A549 (cell line): ENCODE measurements at regions not wholly inside any gene's neighbourhood (a gene's known extent, or its start where the extent isn't known, plus 50 kb on each side); places are given as distances from the start of the nearest gene placed in this dataset.

Source experiments
- ATAC-seq, 2 experiments: fragments of 200-7000 bp in 1 of 2; fragments of >200 bp in 1 of 2; cut with Nextera tagmentation in 1 of 2; cut with Tn5 transposase in 1 of 2; 3 replicates each; pipeline versions ENCODE4 v1.8.0 to v1.9.1; 2018 to 2020; ENCODE audit warnings: mild to moderate bottlenecking in 1 of 2, moderate library complexity in 1 of 2
- CTCF ChIA-PET: fragments of 300-600 bp; sonication (Branson Sonifier 250); formaldehyde crosslinking; extraction: SDS; loops from one replicate; lab custom pipeline; 2021; ENCODE audit warnings: antibody characterized with exemption, inconsistent platforms; lab: Yijun Ruan, JAX
- POLR2A ChIA-PET: fragments of 350-600 bp; formaldehyde crosslinking; extraction: SDS; loops from one replicate; lab custom pipeline; 2021; ENCODE audit warnings: antibody characterized with exemption, inconsistent platforms; lab: Yijun Ruan, JAX
- DNase-seq, 2 experiments: peaks; one replicate each; pipeline versions ENCODE4 v3.0.0 to v3.0.0-alpha.2; 2011 to 2016; ENCODE audit warnings: low read depth in 1 of 2, low spot score in 1 of 2
- FAIRE-seq: peaks from 2 replicates; lab custom pipeline; 2011; peaks lifted over from hg19 to GRCh38; lab: Jason Lieb, UNC
- H3K27ac ChIP-seq, 2 experiments: fragments of >200 bp; sonication (Bioruptor Twin); formaldehyde crosslinking; 3 replicates each; pipeline ENCODE4 v1.5.1; 2016 to 2017
- H3K4me1 ChIP-seq: fragments of >200 bp; sonication (Bioruptor Twin); formaldehyde crosslinking; 3 replicates; pipeline ENCODE4 v1.6.1; 2016
- H3K4me2 ChIP-seq: fragments of >200 bp; sonication (Bioruptor Twin); formaldehyde crosslinking; 3 replicates; pipeline ENCODE4 v1.6.1; 2016
- H3K4me3 ChIP-seq: fragments of >200 bp; sonication (Bioruptor Twin); formaldehyde crosslinking; 3 replicates; pipeline ENCODE4 v1.5.1; 2016
- H3K9me3 ChIP-seq: fragments of >200 bp; sonication (Bioruptor Twin); formaldehyde crosslinking; 3 replicates; pipeline ENCODE4 v1.6.1; 2016
- BHLHE40 ChIP-seq: IDR thresholded peaks from 2 replicates; pipeline ENCODE4 v1.6.1; 2012; ENCODE audit warnings: low read depth, low read length, inconsistent platforms
- CHD2 ChIP-seq: fragments of 150-350 bp; IDR thresholded peaks from 2 replicates; pipeline ENCODE4 v1.6.1; 2014; ENCODE audit warnings: low read length; ENCODE audit not compliant: partially characterized antibody
- CHD4 ChIP-seq: fragments of 200-600 bp; sonication (generic); IDR thresholded peaks from 2 replicates; pipeline ENCODE4 v1.6.1; 2016; ENCODE audit warnings: antibody characterized with exemption, mild to moderate bottlenecking, borderline replicate concordance
- EHF ChIP-seq: fragments of 250-450 bp; sonication (Bioruptor Pico); IDR thresholded peaks from 2 replicates; pipeline ENCODE4 v1.5.0; 2020; ENCODE audit warnings: mild to moderate bottlenecking
- FOSB ChIP-seq: fragments of 250-450 bp; sonication (Bioruptor Pico); IDR thresholded peaks from 2 replicates; pipeline ENCODE4 v1.5.0; 2020; ENCODE audit warnings: mild to moderate bottlenecking, moderate library complexity
- FOSL2 ChIP-seq, 2 experiments: fragments of 450-650 bp in 1 of 2; fragments of >200 bp in 1 of 2; sonication (Bioruptor Twin) in 1 of 2; formaldehyde crosslinking; IDR thresholded peaks; 2 replicates each; pipeline versions ENCODE4 v1.5.0 to v1.6.1; 2016 to 2020; ENCODE audit warnings: mild to moderate bottlenecking in 1 of 2, moderate library complexity in 1 of 2
- FOXS1 ChIP-seq: fragments of 250-450 bp; sonication (Bioruptor Pico); IDR thresholded peaks from 2 replicates; pipeline ENCODE4 v1.5.0; 2020; ENCODE audit warnings: mild to moderate bottlenecking, moderate library complexity
- HDAC2 ChIP-seq: fragments of 200-600 bp; sonication (generic); IDR thresholded peaks from 2 replicates; pipeline ENCODE4 v1.6.1; 2016
- HEYL ChIP-seq: fragments of 250-450 bp; sonication (Bioruptor Pico); IDR thresholded peaks from 2 replicates; pipeline ENCODE4 v1.8.0; 2021; ENCODE audit warnings: mild to moderate bottlenecking, moderate library complexity
- HOXA7 ChIP-seq: fragments of 250-450 bp; sonication (Bioruptor Pico); IDR thresholded peaks from 2 replicates; pipeline ENCODE4 v1.5.0; 2020; ENCODE audit warnings: mild to moderate bottlenecking, moderate library complexity
- HOXB13 ChIP-seq: fragments of 250-450 bp; sonication (Bioruptor Pico); IDR thresholded peaks from 2 replicates; pipeline ENCODE4 v1.5.0; 2020; ENCODE audit warnings: low read depth, mild to moderate bottlenecking, moderate library complexity
- KDM5A ChIP-seq: fragments of 200-600 bp; sonication (generic); IDR thresholded peaks from 2 replicates; pipeline ENCODE4 v1.6.1; 2016; ENCODE audit warnings: antibody characterized with exemption, mild to moderate bottlenecking
- MAFK ChIP-seq: fragments of 450-650 bp; IDR thresholded peaks from 2 replicates; pipeline ENCODE4 v1.6.1; 2014; ENCODE audit not compliant: partially characterized antibody
- MAZ ChIP-seq: fragments of 150-350 bp; IDR thresholded peaks from 2 replicates; pipeline ENCODE4 v1.6.1; 2014; ENCODE audit warnings: antibody characterized with exemption, low read depth, low read length, borderline replicate concordance
- MYC ChIP-seq: IDR thresholded peaks from 2 replicates; pipeline ENCODE4 v1.6.1; 2012; ENCODE audit warnings: mild to moderate bottlenecking, inconsistent platforms, low read length, improper control_type of control experiment, borderline replicate concordance
- NFE2L2 ChIP-seq: fragments of 150-350 bp; conservative IDR thresholded peaks from 2 replicates; pipeline ENCODE4 v1.6.1; 2014; ENCODE audit warnings: low read length
- NPAS2 ChIP-seq: fragments of 250-450 bp; sonication (Bioruptor Pico); IDR thresholded peaks from 2 replicates; pipeline ENCODE4 v1.8.0; 2022; ENCODE audit warnings: mild to moderate bottlenecking, moderate library complexity, borderline replicate concordance
- POLR2A ChIP-seq: IDR thresholded peaks from 2 replicates; pipeline ENCODE4 v1.6.1; 2012; ENCODE audit warnings: mild to moderate bottlenecking, low read length
- RAD21 ChIP-seq, 2 experiments: fragments of >200 bp in 1 of 2; sonication (Bioruptor Twin) in 1 of 2; formaldehyde crosslinking in 1 of 2; IDR thresholded peaks in 1 of 2; conservative IDR thresholded peaks in 1 of 2; 2 replicates in 1 of 2; 3 replicates in 1 of 2; pipeline ENCODE4 v1.6.1; 2012 to 2018; ENCODE audit warnings: inconsistent platforms in 1 of 2
- RFX5 ChIP-seq: fragments of 450-650 bp; IDR thresholded peaks from 2 replicates; pipeline ENCODE4 v1.7.1; 2014; ENCODE audit warnings: antibody characterized with exemption, mild to moderate bottlenecking, moderate library complexity
- ZC3H11A ChIP-seq: fragments of 450-650 bp; IDR thresholded peaks from 2 replicates; pipeline ENCODE4 v1.6.1; 2014; ENCODE audit warnings: antibody characterized with exemption, mild to moderate bottlenecking
- ZFP36 ChIP-seq: fragments of 450-650 bp; IDR thresholded peaks from 2 replicates; pipeline ENCODE4 v1.6.1; 2014; ENCODE audit warnings: borderline replicate concordance; ENCODE audit not compliant: partially characterized antibody
- WGBS: methylation state at CpG from one replicate; pipeline ENCODE4 v1.1.6; 2017; ENCODE audit errors: missing lambda C conversion rate; 5-methylcytosine and 5-hydroxymethylcytosine counted together
- TF ChIP-seq, protein P1 (sequence below): IDR thresholded peaks from 2 replicates; pipeline ENCODE4 v1.6.1; 2012
- TF ChIP-seq, protein P2 (sequence below): fragments of 250-450 bp; sonication (Bioruptor Pico); IDR thresholded peaks from 2 replicates; pipeline ENCODE4 v1.5.0; 2021; ENCODE audit warnings: mild to moderate bottlenecking, moderate library complexity, borderline replicate concordance

DNA sequence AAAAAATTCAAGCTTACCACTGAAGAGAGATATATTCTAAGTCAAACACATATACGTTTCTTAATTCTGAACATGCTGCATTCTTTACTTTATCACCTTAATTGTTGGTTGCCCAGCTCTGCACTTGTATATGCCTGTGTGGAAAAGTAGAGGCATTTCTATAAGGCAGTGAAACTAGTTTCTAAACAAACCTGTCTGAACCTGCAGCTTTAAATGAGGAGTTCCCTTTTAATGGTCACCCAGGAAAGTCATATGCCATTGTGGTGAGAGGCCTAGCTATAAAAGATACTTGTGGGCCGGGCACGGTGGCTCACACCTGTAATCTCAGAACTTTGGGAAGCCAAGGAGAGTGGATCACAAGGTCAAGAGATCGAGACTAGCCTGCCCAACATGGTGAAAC, 147.4 kb upstream of the RXFP1 start:
- Histone ChIP-seq H3K4me2 (no peak overlapping the region), H3K4me3 (no peak overlapping the region), H3K27ac (no peak overlapping the region; a peak in 1 of 6 replicates), H3K9me3 (no peaks in the 10 kb centered on the region), H3K4me1 (peaks cover 21% of the 10 kb centered on the region)
- ChIA-PET CTCF (no interaction called here), POLR2A (no interaction called here)
- WGBS: 91% methylated on average over 4 of the region's 4 CpGs
- no peak for FAIRE-seq
- no peak for ATAC-seq
- DNase-seq: no peak
- TF ChIP-seq, protein P1, sequence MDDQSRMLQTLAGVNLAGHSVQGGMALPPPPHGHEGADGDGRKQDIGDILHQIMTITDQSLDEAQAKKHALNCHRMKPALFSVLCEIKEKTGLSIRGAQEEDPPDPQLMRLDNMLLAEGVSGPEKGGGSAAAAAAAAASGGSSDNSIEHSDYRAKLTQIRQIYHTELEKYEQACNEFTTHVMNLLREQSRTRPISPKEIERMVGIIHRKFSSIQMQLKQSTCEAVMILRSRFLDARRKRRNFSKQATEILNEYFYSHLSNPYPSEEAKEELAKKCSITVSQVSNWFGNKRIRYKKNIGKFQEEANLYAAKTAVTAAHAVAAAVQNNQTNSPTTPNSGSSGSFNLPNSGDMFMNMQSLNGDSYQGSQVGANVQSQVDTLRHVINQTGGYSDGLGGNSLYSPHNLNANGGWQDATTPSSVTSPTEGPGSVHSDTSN: no peak
- no peak for TF ChIP-seq EHF (CRISPR knock-in tag)
- TF ChIP-seq NPAS2 (CRISPR knock-in tag): no peak
- TF ChIP-seq NFE2L2: no peak
- TF ChIP-seq, protein P2, sequence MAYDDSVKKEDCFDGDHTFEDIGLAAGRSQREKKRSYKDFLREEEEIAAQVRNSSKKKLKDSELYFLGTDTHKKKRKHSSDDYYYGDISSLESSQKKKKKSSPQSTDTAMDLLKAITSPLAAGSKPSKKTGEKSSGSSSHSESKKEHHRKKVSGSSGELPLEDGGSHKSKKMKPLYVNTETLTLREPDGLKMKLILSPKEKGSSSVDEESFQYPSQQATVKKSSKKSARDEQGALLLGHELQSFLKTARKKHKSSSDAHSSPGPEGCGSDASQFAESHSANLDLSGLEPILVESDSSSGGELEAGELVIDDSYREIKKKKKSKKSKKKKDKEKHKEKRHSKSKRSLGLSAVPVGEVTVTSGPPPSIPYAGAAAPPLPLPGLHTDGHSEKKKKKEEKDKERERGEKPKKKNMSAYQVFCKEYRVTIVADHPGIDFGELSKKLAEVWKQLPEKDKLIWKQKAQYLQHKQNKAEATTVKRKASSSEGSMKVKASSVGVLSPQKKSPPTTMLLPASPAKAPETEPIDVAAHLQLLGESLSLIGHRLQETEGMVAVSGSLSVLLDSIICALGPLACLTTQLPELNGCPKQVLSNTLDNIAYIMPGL (CRISPR knock-in tag): no peak
- no peak for TF ChIP-seq BHLHE40

DNA sequence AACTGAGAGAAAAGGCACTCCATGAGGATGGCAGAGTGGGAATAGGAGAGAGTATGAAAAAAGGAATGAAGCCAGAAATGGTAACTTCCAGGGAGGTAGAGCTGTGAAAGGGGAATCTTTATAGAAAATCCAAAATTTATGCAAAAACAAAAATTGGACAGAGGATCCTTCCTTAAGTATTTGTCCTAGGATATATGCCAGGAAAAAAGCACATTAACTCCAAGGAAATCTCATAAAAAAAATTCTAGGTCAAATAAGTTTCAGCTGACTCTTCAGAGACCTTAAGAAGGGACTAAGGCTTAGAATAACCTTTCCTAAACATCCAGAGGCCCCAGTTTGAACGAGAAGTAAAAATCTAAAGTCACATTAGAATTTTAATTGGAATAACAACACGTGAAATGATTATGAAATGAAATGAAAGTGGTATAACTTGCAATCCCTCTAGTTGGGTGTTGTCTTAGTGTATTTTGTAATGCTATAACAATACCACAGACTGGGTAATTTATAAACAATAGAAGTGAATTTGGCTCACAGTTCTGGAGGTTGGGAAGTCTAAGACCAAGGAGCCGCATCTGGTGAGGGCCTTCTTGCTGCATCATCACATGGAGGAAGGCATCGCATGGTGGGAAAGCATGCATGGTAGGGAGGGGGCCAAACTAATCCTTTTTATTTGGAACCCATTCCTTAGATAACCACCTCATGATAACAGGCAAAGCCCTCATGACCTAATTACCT, 145.4 kb upstream of the RXFP1 start:
- no peak for TF ChIP-seq HEYL (CRISPR knock-in tag)
- no peak for TF ChIP-seq RFX5
- TF ChIP-seq MYC: no peak
- TF ChIP-seq FOSL2 (IDR thresholded peaks at IDR 0.05): no peak
- no peak for TF ChIP-seq FOSL2 (CRISPR knock-in tag; IDR thresholded peaks at IDR 0.05)
- TF ChIP-seq POLR2A: no peak
- TF ChIP-seq KDM5A: no peak
- no peak for TF ChIP-seq CHD4
- TF ChIP-seq, protein P2 (CRISPR knock-in tag): no peak
- no peak for TF ChIP-seq EHF (CRISPR knock-in tag)
- no peak for TF ChIP-seq ZC3H11A
- TF ChIP-seq HOXA7 (CRISPR knock-in tag): no peak
- no peak for TF ChIP-seq ZFP36
- TF ChIP-seq FOSB (CRISPR knock-in tag): no peak
- TF ChIP-seq HOXB13: no peak
- TF ChIP-seq RAD21 (conservative IDR thresholded peaks at IDR 0.05 in 1 of 2, IDR thresholded peaks at IDR 0.05 in 1 of 2): no peak
- TF ChIP-seq HDAC2: no peak
- TF ChIP-seq MAFK: no peak
- TF ChIP-seq MAZ: no peak
- no peak for TF ChIP-seq FOXS1
- no peak for TF ChIP-seq CHD2
- POLR2A ChIA-PET: no interaction called here
- DNase-seq: no peak

More for the DNA sequence above, 145.4 kb upstream of the RXFP1 start:
- no peak overlapping the region for H3K27ac ChIP-seq
- no peak overlapping the region for H3K4me2 ChIP-seq
- no peak for FAIRE-seq
- peaks cover 8% of the 10 kb centered on the region for H3K4me1 ChIP-seq
- no peaks in the 10 kb centered on the region for H3K9me3 ChIP-seq
- no peak for ATAC-seq
- WGBS: 71% methylated on average over 4 of the region's 4 CpGs
- CTCF ChIA-PET: no interaction called here
- H3K4me3 ChIP-seq: no peak overlapping the region
